NCI-H2196 (cell line): ENCODE measurements at regions not wholly inside any gene's neighbourhood (a gene's known extent, or its start where the extent isn't known, plus 50 kb on each side); places are given as distances from the start of the nearest gene placed in this dataset.
"Not testable (repeated sequence)": the region's sequence is repeated elsewhere in the genome, so short reads cannot be mapped to it uniquely, and the experiment has no call there.

Experiments used
- DNase-seq: peaks from one replicate; lab custom pipeline; 2025; ENCODE audit not compliant: unreplicated experiment; lab: John Stamatoyannopoulos, UW

DNA sequence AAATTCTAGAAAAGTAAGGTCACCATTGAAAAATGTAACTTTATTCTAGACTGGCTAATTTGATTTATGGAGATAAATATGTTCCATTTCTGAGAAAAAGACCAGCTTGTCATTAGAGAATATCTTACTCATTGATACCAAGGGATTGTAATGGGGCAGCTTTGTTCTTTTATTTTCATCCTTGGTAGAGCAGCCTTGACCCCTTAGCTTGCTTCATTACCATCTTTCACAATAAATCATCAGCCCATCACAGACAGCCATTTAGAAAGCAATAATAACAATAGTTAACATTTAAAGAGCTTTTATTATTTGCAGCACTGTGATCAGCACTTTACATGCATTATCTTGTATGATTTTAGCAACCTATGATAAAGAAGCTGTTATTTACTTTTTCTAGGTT, 253.6 kb downstream of the C3orf38 start:
- DNase-seq, result no peak

DNA sequence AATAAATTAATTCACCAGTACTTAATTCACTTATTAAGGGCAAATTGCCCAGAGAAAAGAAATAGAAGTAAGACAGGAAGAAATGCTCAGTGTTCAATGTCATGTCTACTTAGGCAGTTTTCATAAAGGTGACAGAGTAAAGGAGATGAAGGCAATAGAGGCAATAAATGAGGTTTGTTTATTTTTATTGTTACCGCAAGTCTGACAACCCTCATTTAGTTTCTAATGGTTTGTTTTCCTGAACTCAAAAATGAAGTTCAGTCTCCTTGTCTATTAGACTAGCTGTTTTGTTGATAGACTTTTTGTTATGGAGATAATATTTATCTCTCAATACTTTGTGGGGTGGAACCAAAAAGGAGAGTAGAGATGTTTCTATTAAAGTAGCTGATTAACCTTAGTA, 258.3 kb downstream of the C3orf38 start:
- DNase-seq, result no peak

DNA sequence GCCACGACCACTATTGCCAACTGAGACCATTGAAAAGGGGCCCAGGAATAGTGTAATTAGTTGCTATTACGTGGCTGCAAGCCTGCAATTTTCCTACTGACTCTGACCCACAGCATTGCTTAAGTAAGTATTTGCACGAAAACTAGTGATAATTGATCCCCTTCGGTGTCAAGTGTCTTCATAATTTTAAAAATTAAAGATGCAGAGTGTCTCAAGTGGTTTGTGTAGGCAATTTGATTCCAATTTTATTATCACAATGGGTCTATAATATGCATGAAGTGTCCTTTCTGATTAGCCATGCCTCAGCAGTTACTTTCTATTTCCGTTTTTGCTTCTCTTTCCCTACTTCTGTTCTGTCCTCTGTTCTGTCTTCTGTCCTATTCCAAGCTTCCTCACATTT, 259.2 kb downstream of the C3orf38 start:
- no peak for DNase-seq

- DNase-seq, result no peak
Measured at GRCh38 chr3:88410259-88410658, 260.5 kb downstream of the C3orf38 start.

- no peak for DNase-seq
Measured at GRCh38 chr3:88412346-88412745, 262.6 kb downstream of the C3orf38 start.

- no peak for DNase-seq
Measured at GRCh38 chr3:88416436-88416835, 266.7 kb downstream of the C3orf38 start.

DNA sequence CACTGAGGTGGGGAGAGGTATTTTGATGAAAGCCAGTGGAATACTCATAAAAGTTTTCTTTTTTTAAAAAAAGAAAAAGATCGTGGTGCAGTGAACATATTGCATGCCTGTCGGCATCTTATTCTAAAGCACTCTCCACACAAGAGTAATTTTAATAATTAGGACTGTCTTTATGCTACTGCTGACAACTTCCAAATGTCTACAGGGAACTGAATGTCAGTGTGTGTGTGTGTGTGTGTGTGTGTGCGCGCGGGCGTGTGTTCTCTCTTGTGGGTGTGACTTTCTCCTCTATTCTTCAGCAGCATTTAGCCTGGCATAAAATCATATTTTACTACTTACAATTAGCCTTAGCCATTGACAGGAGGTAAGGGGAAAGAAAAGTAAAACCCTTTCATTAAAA, 268.5 kb downstream of the C3orf38 start:
- DNase-seq, result no peak

DNA sequence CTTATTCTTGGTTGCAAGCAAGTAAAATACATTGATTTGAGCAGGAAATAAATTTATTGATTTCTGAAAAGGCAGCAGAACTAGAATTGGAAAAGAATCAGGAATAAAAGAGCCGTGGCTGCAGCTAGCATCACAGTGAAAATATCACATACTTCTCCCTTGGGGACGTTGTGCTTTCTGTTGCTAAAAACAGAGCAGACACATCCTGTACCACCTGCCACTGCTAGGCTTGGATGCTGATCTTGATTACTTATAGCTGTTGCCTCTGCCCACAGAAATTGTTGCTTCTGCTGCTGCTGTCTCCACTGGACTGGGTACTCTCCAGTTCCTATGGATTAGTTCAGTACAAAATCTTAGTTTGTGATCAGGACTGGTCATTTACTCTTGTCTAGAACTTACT, 283.8 kb downstream of the C3orf38 start:
- no peak for DNase-seq

GRCh38 chr3:88434001-88434400, 284.2 kb downstream of the C3orf38 start:
- DNase-seq, result no peak

DNA sequence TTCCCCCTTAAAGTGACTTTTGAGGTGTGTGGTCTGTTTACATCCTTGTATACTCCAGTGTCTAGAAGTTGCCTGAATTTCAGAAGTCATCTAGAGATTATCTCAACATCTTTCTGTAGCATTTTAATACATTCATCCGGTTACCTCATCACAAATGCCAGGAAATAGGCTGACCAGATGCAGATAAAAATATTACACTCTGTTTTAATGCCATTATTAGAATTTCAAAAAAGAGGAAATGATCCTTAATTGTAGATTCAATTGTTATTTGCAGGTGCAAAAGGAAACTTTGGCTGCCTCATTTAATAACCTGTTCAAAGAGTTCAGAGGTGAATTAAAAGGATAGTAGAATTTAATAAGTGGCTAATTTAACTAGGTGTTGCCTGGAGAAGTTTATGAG, 290.9 kb downstream of the C3orf38 start:
- DNase-seq, result no peak

GRCh38 chr3:88443066-88443465, 293.3 kb downstream of the C3orf38 start:
- DNase-seq, result no peak

- DNase-seq, result no peak
Measured at GRCh38 chr3:88444251-88444650, 294.5 kb downstream of the C3orf38 start.

DNA sequence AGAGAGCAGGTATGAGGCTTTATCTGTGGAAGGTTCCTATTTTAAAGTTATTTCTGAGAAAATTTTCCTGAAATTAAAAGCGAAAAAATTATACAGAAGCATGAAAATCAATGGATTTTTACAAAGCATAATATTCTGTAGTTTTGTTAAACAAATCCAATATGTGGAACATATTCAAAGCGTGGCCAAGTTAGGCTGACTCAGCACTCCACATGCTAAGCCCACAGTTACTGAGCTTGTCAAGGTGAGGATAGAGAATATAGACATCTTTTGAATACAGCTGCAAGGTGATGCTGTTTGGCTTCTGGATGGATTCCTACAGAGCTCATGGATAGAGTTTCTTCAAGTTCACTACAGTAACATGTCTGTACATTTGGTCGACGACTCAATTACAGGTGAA, 302.5 kb downstream of the C3orf38 start:
- no peak for DNase-seq

- DNase-seq, result no peak
Measured at GRCh38 chr3:88460369-88460768, 310.6 kb downstream of the C3orf38 start.

DNA sequence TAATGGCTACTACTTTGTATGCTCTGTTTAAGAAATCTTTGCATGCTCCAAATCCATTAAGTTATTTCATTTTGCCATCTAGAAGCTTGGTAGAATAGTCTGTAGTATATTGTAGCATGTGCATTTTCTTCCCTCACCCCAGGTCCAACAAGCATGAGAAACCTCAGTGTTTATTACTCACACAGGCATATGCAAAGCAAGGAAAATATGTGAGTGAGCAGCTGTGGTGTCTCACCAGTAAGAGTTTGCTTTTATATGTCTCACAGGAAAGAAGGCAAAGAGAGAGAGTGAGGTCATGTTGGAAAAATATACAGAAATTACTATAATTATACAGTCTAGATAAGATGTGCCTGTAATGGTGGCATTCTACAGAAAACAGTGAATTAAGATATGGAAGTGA, 312.5 kb downstream of the C3orf38 start:
- DNase-seq, result no peak

DNA sequence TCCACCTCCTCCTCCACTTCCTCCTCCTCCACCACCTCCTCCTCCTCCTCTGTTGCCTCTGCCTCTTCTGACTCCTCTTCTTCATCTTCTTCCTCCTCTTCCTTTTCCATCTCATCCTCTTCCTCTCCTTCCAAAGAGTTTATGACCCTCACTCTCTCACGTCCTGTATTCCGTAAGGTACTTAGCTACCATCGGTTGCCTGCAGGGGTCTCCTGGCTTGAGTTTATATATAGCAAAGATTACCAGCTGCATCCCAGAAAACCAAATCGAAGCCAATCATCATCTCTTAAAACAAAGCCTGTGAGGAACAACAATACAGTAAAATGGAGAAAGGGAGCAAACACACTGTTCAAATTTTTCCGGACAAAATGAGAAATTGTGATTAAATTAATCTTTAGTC, 317.4 kb downstream of the C3orf38 start:
- no peak for DNase-seq

- DNase-seq, result no peak
Measured at GRCh38 chr3:88469216-88469615, 319.5 kb downstream of the C3orf38 start.

DNA sequence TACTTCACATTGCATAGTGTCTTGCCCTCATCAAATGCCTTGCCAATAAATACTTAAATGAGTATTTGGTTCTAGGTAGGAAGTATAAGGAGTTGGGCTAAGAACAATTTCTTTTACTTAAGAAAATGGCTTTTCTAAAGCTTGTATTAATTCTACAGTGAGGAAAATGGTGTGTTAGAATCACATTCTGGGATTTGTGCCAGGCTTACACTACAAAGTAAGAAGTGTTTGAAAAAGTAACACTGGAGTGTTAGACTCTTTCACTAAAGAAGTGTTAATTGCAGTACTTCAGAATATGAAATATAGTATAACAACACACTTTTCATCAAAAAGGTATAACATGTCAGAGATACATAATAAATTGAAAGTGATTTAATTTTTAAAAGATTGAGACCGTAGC, 328.7 kb downstream of the C3orf38 start:
- DNase-seq, result no peak

DNA sequence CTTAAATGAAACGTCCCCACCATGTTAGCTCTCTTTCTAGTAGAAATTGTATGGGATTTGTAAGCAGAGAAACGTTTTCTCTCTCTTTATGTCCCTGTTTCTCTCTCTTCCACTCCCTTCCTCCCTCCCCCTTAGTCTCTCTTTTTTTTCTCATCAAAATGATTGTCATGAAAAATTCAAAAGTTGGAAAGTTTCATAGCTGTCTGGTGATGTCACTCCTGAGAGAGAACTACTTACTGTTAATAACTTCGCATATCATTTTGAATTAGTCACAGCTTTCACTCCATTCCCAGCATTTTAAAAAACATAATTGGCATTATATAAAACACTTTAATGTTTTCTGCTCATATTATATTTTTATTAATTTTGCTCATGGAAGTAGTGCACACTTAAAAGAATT, 331.1 kb downstream of the C3orf38 start:
- DNase-seq, result no peak

DNA sequence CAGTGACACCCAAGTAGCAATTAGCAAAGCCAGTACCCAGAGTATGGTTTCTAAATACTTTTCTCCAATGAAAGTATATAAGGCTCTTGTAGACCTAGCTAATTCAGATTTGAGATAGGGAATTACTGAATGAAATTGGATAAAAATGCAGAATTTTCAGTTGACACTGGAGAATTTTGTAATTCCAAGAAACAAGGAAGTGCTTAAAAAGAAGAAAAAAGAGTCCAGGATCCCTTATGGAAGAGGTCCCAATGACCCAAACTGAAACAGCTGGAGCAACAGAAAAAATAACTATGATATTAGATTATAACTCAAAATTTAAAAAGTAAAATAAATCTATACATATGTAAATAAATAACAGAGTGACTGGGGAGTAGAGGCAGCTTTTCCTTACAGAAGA, 335.2 kb downstream of the C3orf38 start:
- no peak for DNase-seq

DNA sequence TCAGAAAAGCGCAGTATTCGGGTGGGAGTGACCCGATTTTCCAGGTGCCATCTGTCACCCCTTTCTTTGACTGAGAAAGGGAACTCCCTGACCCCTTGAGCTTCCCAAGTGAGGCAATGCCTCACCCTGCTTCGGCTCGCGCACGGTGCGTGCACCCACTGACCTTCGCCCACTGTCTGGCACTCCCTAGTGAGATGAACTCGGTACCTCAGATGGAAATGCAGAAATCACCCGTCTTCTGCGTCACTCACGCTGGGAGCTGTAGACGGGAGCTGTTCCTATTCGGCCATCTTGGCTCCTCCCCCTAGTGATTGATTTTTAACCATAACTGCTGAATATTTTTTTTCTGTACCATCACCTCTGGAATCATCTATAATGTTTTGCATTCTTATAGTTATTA, 359.1 kb downstream of the C3orf38 start:
- DNase-seq, result not testable (repeated sequence)

GRCh38 chr3:88509582-88509981, 359.8 kb downstream of the C3orf38 start:
- DNase-seq, result no peak

DNA sequence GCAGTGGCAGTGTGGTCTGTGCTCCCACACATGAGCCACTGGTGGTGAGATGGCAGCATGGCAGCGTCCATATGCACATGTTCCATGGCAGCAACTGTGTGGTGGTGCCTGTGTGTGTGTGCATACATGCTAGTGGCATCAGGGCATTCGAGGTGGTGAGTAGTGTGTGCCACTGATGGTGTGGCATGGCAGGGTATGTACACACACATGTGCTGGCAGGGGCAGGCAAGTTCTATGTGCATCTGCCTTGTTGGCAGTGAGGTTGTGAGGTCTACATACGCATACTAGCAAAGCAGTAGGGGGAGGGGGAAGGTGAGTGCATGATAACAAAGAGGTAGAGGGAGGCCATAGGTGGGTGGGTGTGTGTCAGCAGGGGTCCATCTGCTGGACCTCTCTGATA, 378.7 kb downstream of the C3orf38 start:
- DNase-seq, result no peak

GRCh38 chr3:88534534-88534933, 384.8 kb downstream of the C3orf38 start:
- DNase-seq, result no peak
